Astrocyte of the cerebellum (primary cell): ENCODE measurements at regions not wholly inside any gene's neighbourhood (a gene's known extent, or its start where the extent isn't known, plus 50 kb on each side); places are given as distances from the start of the nearest gene placed in this dataset.

Experiments
- DNase-seq: peaks from one replicate; pipeline ENCODE4 v3.0.0-alpha.2; 2011; ENCODE audit warnings: low read depth
- H3K4me3 ChIP-seq: 2 replicates; pipeline ENCODE4 v1.5.1; 2011; ENCODE audit warnings: mild to moderate bottlenecking, low read depth, low read length, moderate library complexity
- CTCF ChIP-seq: IDR thresholded peaks from 2 replicates; pipeline ENCODE4 v1.5.1; 2012; ENCODE audit warnings: low read length, low read depth, moderate library complexity, mild to moderate bottlenecking; ENCODE audit errors: missing control alignments
- in situ Hi-C: cut with HindIII; loops from 2 replicates; pipeline ENCODE4 v1.10.0; 2017; ENCODE audit warnings: low sequenced_read_pairs

GRCh38 chr1:191643060-191643459, 515.2 kb upstream of the RGS18 start:
- in situ Hi-C loops, result no loop called here
- TF ChIP-seq CTCF, result no peak
- no peak overlapping the region for H3K4me3 ChIP-seq
- no peak for DNase-seq

GRCh38 chr1:191648939-191649338, 509.3 kb upstream of the RGS18 start:
- in situ Hi-C loops, result no loop called here
- H3K4me3 ChIP-seq, result no peak overlapping the region
- no peak for TF ChIP-seq CTCF
- DNase-seq, result no peak

DNA sequence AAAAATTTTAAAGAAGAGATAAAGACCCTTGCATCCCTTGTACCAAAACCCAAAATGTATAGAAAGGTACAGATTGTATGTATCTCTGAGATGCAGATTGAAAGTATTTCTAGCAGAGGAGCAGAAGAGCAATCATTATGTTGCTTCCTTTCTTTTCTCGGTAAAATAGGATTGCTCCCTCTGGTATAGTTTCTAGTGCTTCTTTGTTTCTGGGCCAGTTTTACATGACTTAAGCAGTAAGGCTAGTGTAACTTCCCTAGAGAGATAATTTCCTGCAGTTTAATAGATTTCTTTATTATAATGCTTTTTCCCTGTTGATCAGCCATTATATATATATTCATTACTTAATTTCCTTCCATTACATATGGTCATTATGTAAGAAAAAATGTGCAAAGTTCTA, 496.2 kb upstream of the RGS18 start:
- in situ Hi-C loops, result no loop called here
- H3K4me3 ChIP-seq, result no peak overlapping the region
- TF ChIP-seq CTCF, result no peak
- DNase-seq, result no peak

DNA sequence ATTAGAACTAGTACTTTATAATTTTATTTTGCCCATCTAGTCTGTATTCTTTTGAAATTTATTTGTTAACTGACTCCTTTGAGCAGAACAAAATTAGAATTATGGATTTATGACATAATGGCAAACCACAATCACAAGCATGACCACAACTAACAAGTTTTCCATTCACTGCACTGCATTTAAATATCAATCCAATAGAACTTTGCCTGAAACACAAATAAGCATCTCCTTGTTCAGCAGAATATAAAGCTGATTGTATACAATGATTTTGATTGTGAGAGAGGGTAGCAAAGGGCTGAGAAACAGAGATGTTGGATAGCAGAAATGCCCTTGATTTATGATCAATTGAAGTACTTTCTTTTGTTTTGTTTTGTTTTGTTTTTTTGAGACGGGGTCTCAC, 495.5 kb upstream of the RGS18 start:
- no peak overlapping the region for H3K4me3 ChIP-seq
- TF ChIP-seq CTCF, result no peak
- DNase-seq, result no peak
- in situ Hi-C loops, result no loop called here

GRCh38 chr1:191668525-191668924, 489.7 kb upstream of the RGS18 start:
- no peak overlapping the region for H3K4me3 ChIP-seq
- in situ Hi-C loops, result no loop called here
- DNase-seq, result no peak
- no peak for TF ChIP-seq CTCF

DNA sequence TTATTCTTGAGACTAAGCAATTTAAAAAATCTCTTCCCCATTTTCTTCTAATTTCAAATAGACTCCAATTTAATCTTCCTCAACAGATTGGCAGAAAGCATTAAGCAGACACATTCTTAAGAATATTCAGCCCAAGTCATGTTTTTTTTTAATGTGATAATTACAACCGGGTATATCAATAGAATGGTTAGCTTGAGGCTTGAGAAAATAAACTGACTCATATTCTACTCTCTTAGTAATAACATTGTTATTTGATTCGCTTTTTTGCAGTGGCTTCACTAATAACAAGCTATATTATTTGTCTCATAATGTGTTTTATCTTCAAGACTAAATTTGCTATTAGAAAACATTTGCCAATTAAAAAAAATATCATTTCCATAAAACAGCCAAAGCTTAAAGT, 488.6 kb upstream of the RGS18 start:
- H3K4me3 ChIP-seq, result no peak overlapping the region
- in situ Hi-C loops, result no loop called here
- DNase-seq, result no peak
- TF ChIP-seq CTCF, result no peak

GRCh38 chr1:191671236-191671635, 487.0 kb upstream of the RGS18 start:
- in situ Hi-C loops, result no loop called here
- no peak for DNase-seq
- no peak overlapping the region for H3K4me3 ChIP-seq
- no peak for TF ChIP-seq CTCF
